ENCODE measurements at regions not wholly inside any gene's neighbourhood (a gene's known extent, or its start where the extent isn't known, plus 50 kb on each side); places are given as distances from the start of the nearest gene placed in this dataset.

DNA sequence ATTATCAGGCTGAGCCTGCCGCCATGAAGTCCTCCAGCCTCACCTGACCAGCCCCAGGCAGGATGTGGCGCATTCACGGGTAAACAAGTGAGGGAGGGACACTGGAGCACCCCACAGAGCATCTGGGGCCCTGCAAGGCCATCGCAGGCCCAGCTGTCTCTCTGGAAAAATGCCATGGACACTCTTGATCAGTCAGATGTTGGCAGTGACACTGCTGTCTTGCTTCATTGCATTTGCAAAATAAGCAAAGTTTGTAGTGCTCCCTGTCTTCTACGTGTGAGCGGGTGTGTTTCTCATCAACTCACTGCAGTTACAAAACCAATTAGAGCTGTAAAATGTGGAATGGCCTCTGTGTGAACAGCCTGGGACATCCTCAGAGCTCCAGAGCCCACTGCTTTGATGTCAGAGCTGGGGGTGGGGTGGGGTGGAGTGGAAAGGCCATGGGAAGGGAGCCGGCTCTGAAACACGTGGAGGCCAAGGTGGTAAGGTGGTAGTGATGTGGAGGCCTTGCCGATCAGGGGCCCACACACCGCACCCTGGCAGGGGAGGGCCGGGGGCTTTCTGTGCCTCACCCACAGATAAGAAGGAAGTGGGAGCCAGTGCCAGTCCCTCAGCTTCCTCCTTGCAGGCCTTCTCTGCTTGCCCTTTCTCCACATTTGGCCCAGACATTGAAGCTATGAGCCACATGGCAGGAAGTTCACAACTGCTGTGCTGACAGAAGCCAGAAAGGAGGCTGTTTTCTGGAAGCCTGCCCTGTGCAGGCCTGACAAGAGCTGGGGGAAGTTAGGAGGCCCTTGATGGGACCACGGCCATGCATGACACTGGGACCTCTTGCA lies 254.9 kb downstream of the RHOU start:
- TF ChIP-seq ELF4 (IDR thresholded peaks at IDR 0.05) (no peak), SP1 (IDR thresholded peaks at IDR 0.05) (no peak), NFRKB (IDR thresholded peaks at IDR 0.05) (no peak), BHLHE40 (IDR thresholded peaks at IDR 0.05; ENCODE audit: borderline replicate concordance) (no peak), ARNT (IDR thresholded peaks at IDR 0.05) (no peak), ZNF384 (IDR thresholded peaks at IDR 0.05) (no peak), CTBP1 (IDR thresholded peaks at IDR 0.05; ENCODE audit: borderline replicate concordance) (no peak), FOXM1 (IDR thresholded peaks at IDR 0.05; ENCODE audit: borderline replicate concordance) (no peak), FOXK2 (IDR thresholded peaks at IDR 0.05) (no peak), SUZ12 (IDR thresholded peaks at IDR 0.05) (no peak), LEF1 (IDR thresholded peaks at IDR 0.05; ENCODE audit: borderline replicate concordance) (no peak), FOXA1 (IDR thresholded peaks at IDR 0.05) (no peak)
- TF ChIP-seq, protein P1, sequence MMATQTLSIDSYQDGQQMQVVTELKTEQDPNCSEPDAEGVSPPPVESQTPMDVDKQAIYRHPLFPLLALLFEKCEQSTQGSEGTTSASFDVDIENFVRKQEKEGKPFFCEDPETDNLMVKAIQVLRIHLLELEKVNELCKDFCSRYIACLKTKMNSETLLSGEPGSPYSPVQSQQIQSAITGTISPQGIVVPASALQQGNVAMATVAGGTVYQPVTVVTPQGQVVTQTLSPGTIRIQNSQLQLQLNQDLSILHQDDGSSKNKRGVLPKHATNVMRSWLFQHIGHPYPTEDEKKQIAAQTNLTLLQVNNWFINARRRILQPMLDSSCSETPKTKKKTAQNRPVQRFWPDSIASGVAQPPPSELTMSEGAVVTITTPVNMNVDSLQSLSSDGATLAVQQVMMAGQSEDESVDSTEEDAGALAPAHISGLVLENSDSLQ (IDR thresholded peaks at IDR 0.05), result no peak
- POLR2A ChIA-PET, result no interaction called here
- CTCF ChIA-PET, result no interaction called here
- DNase-seq (ENCODE audit: extremely low spot score), result no peak

DNA sequence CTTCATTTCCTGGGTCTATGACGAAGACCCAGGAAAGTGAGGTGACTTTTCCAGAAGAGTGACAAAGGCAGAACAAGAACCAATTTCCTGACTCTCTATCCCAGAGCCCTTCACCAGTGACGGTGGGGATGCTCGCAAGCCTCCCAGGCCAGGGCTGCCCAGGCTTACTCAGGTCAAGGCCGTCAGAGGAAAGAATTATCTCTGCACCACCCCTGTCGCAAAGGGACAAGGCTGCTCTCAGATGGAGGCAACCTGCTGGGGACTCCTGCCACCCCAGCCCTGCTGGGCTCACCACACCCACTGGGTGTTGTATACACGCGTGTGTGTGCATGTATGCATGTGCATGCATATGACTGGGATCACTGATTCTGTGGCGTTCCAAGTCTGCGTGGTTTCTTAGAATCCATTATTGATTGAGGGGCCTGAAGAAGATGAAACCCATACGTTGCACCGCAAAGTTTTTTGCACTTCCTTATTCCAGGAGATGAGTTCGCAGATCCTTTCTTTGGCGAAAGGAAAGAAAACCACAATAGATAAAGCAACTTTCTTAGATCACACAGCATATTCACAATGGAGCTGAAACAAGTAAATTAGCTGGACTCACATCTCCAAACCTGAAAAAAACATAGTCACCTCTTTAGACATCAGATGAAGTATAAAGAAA lies 255.8 kb downstream of the RHOU start:
- DNase-seq (ENCODE audit: extremely low spot score), result no peak
- ChIA-PET CTCF (no interaction called here), POLR2A (no interaction called here)
- TF ChIP-seq LEF1 (IDR thresholded peaks at IDR 0.05; ENCODE audit: borderline replicate concordance) (no peak), ELF4 (IDR thresholded peaks at IDR 0.05) (no peak), FOXM1 (IDR thresholded peaks at IDR 0.05; ENCODE audit: borderline replicate concordance) (no peak), SP1 (IDR thresholded peaks at IDR 0.05) (no peak), L3MBTL2 (conservative IDR thresholded peaks at IDR 0.05) (no peak), NFRKB (IDR thresholded peaks at IDR 0.05) (no peak), FOXA1 (IDR thresholded peaks at IDR 0.05) (no peak), BHLHE40 (IDR thresholded peaks at IDR 0.05; ENCODE audit: borderline replicate concordance) (no peak)

DNA sequence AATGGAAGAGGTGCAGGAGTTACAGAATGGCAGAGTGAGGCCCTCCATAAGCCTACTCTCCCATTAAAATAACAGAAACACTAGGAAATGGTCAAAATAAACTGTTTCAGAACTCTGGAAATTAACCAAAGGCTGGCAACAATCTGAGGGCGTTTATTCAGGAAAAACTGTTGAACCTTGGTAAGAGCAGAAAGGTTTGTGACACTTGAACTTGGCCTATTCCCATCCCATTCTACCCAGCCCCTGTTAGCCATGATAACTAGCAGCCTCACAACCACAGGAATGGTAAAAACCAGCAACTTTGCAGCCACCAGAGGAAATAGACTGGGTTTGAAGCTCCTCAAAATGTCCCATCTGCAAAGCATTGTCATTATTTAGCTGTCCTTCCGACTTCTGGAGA lies 256.8 kb downstream of the RHOU start:
- ChIA-PET POLR2A (no interaction called here), CTCF (no interaction called here)
- TF ChIP-seq L3MBTL2 (conservative IDR thresholded peaks at IDR 0.05) (no peak), ZNF384 (IDR thresholded peaks at IDR 0.05) (no peak), SP1 (IDR thresholded peaks at IDR 0.05) (no peak), BHLHE40 (IDR thresholded peaks at IDR 0.05; ENCODE audit: borderline replicate concordance) (no peak), TARDBP (IDR thresholded peaks at IDR 0.05) (no peak), NFRKB (IDR thresholded peaks at IDR 0.05) (no peak), LEF1 (IDR thresholded peaks at IDR 0.05; ENCODE audit: borderline replicate concordance) (no peak), ARNT (IDR thresholded peaks at IDR 0.05) (no peak), ELF4 (IDR thresholded peaks at IDR 0.05) (no peak), CTBP1 (IDR thresholded peaks at IDR 0.05; ENCODE audit: borderline replicate concordance) (no peak), SUZ12 (IDR thresholded peaks at IDR 0.05) (no peak), FOXA1 (IDR thresholded peaks at IDR 0.05) (no peak), FOXM1 (IDR thresholded peaks at IDR 0.05; ENCODE audit: borderline replicate concordance) (no peak), FOXK2 (IDR thresholded peaks at IDR 0.05) (no peak), HDGF (IDR thresholded peaks at IDR 0.05; ENCODE audit: borderline replicate concordance) (no peak)
- TF ChIP-seq, protein P1 (IDR thresholded peaks at IDR 0.05), result no peak
- DNase-seq (ENCODE audit: extremely low spot score), result no peak

DNA sequence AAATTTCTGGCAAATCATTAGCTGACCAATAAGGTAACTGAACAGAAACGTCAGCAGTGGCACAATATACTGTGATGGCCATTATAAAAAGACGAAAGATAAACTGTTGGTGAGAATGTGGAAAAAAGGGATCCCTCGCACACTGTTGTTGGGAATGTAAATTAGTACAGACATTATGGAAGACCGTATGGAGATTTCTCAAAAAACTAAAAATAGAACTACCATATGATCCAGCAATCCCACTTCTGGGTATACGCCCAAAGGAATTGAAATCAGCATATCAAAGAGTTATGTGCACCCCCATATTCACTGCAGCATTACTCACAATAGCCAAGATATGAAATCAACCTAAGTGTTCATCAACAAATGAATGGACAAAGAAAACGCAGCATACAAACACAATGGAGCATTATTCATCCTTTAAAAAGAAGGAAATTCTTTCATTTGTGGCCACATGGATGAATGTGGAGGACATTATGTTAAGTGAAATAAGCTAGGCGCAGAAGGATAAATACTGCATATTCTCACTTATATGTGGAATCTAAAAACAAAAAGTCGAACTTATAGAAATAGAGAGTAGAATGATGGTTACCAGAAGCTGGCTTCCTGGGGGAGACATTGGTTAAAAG lies 257.7 kb downstream of the RHOU start:
- ChIA-PET CTCF (no interaction called here), POLR2A (no interaction called here)
- DNase-seq (ENCODE audit: extremely low spot score), result no peak
- TF ChIP-seq CTBP1 (IDR thresholded peaks at IDR 0.05; ENCODE audit: borderline replicate concordance) (no peak), TARDBP (IDR thresholded peaks at IDR 0.05) (no peak), ZNF384 (IDR thresholded peaks at IDR 0.05) (no peak), LEF1 (IDR thresholded peaks at IDR 0.05; ENCODE audit: borderline replicate concordance) (no peak), ARNT (IDR thresholded peaks at IDR 0.05) (no peak), FOXK2 (IDR thresholded peaks at IDR 0.05) (no peak), HDGF (IDR thresholded peaks at IDR 0.05; ENCODE audit: borderline replicate concordance) (no peak), FOXA1 (IDR thresholded peaks at IDR 0.05) (no peak), FOXM1 (IDR thresholded peaks at IDR 0.05; ENCODE audit: borderline replicate concordance) (no peak), SP1 (IDR thresholded peaks at IDR 0.05) (no peak), NFRKB (IDR thresholded peaks at IDR 0.05) (no peak), ELF4 (IDR thresholded peaks at IDR 0.05) (no peak), L3MBTL2 (conservative IDR thresholded peaks at IDR 0.05) (no peak), SUZ12 (IDR thresholded peaks at IDR 0.05) (no peak), BHLHE40 (IDR thresholded peaks at IDR 0.05; ENCODE audit: borderline replicate concordance) (no peak)
- TF ChIP-seq, protein P1 (IDR thresholded peaks at IDR 0.05), result no peak
